ENCODE measurements at regions not wholly inside any gene's neighbourhood (a gene's known extent, or its start where the extent isn't known, plus 50 kb on each side); places are given as distances from the start of the nearest gene placed in this dataset.

GRCh38 chr5:118558871-118559270 lies 429.5 kb downstream of the DTWD2 start:
- TF ChIP-seq CTCF (IDR thresholded peaks at IDR 0.05) (no peak), EZH2phosphoT487 (IDR thresholded peaks at IDR 0.05) (no peak), EZH2 (IDR thresholded peaks at IDR 0.05) (no peak)

Measured in neural progenitor cell (in vitro differentiated cells).